ENCODE measurements at regions not wholly inside any gene's neighbourhood (a gene's known extent, or its start where the extent isn't known, plus 50 kb on each side); places are given as distances from the start of the nearest gene placed in this dataset.

- H2AK5ac ChIP-seq (ENCODE audit: low read depth, low read length): no peak overlapping the region
- DNase-seq (ENCODE audit: low read depth in 1 of 2, low spot score in 2 of 2): no peak
- peaks cover 0 to 7% (median 1%) of the 10 kb centered on the region in 4 experiments; a peak in 1 of 7 replicates for H3K4me1 ChIP-seq (replicated peaks in 1 of 4; ENCODE audit: control insufficient read depth in 3 of 4, insufficient read depth in 4 of 4, low read length in 3 of 4)
- H4K20me1 ChIP-seq (replicated peaks in 1 of 2; ENCODE audit: control insufficient read depth in 1 of 2, insufficient read depth in 2 of 2, low read length in 2 of 2): no peaks in the 10 kb centered on the region
- H3K36me3 ChIP-seq (ENCODE audit: control insufficient read depth in 2 of 4, insufficient read depth in 4 of 4, low read length in 3 of 4): no peaks in the 10 kb centered on the region
- no peak overlapping the region for H2BK15ac ChIP-seq (ENCODE audit: low read length)
- CTCF ChIA-PET (ENCODE audit: partially characterized antibody): interaction anchor here (0.6 kb wide), 1 partner anchor 13 kb away, joined by 3 read pairs; no protein-coding TSS in a partner anchor
- H2BK5ac ChIP-seq (ENCODE audit: low read depth, low read length): no peak overlapping the region
- H3K27ac ChIP-seq (ENCODE audit: low read depth, low read length): no peak overlapping the region
- TF ChIP-seq CREB1 (IDR thresholded peaks at IDR 0.05): no peak
- TF ChIP-seq RBBP5 (IDR thresholded peaks at IDR 0.05; ENCODE audit: borderline replicate concordance, low read depth, low read length): no peak
- TF ChIP-seq KDM4A (IDR thresholded peaks at IDR 0.05; ENCODE audit: low read depth, low read length, severe bottlenecking): no peak
- no peak overlapping the region for H2BK120ac ChIP-seq (replicated peaks; ENCODE audit: low read depth, low read length)
- H3K4me3 ChIP-seq (ENCODE audit: extremely low read depth in 1 of 4, insufficient read depth in 2 of 4, low read depth in 3 of 4, low read length in 4 of 4): no peak overlapping the region
- no peak overlapping the region for H3K23ac ChIP-seq (ENCODE audit: insufficient read length)
- H3K79me1 ChIP-seq (ENCODE audit: low read depth, low read length): no peaks in the 10 kb centered on the region
- no peak for FAIRE-seq
- H3K27me3 ChIP-seq (replicated peaks in 1 of 4; ENCODE audit: control insufficient read depth in 3 of 4, extremely low read depth in 1 of 4, insufficient read depth in 3 of 4, low read length in 3 of 4): no peaks in the 10 kb centered on the region
- no peak overlapping the region for H4K91ac ChIP-seq (replicated peaks; ENCODE audit: insufficient read length, low read length)
- H3K4ac ChIP-seq (replicated peaks; ENCODE audit: insufficient read length, low read depth, low read length): no peak overlapping the region
- H3K4me2 ChIP-seq (ENCODE audit: insufficient read depth in 1 of 2, low read depth in 2 of 2, low read length in 2 of 2): no peak overlapping the region
- no peak overlapping the region for H4K5ac ChIP-seq (ENCODE audit: insufficient read length, low read depth, low read length)
- no peak overlapping the region for H4K8ac ChIP-seq (ENCODE audit: extremely low read depth, insufficient read depth, low read length)
- H3K9me3 ChIP-seq (ENCODE audit: insufficient read depth in 2 of 2, low read depth in 1 of 2, low read length in 1 of 2): no peaks in the 10 kb centered on the region
- no peak overlapping the region for H2AFZ ChIP-seq (ENCODE audit: low read length)
- POLR2A ChIA-PET (ENCODE audit: partially characterized antibody): interaction anchor here (0.6 kb wide), 1 partner anchor 220 kb away, joined by 5 read pairs; no protein-coding TSS in a partner anchor
- H3K18ac ChIP-seq (ENCODE audit: extremely low read depth, low read length): no peak overlapping the region
- H2BK20ac ChIP-seq (ENCODE audit: low read length): no peak overlapping the region
- H3K56ac ChIP-seq (replicated peaks; ENCODE audit: insufficient read length, low read depth, low read length): no peak overlapping the region
- WGBS, 2 experiments (ENCODE audit: extremely low coverage in 1 of 2, insufficient coverage in 1 of 2, insufficient read length in 1 of 2, insufficient replicate concordance in 2 of 2, low coverage in 1 of 2, low lambda C conversion rate in 2 of 2, missing lambda C conversion rate in 1 of 2): 91% methylated on average over 1 of the region's 1 CpG; no CpG with 5 or more reads in 1 of the 2 experiments
- no peak overlapping the region for H3K14ac ChIP-seq (ENCODE audit: insufficient read length)
- no peak overlapping the region for H2BK12ac ChIP-seq (ENCODE audit: low read depth, low read length)
- no peaks in the 10 kb centered on the region for H3K23me2 ChIP-seq (ENCODE audit: low read depth, low read length)
- H3K9ac ChIP-seq (replicated peaks in 1 of 4; ENCODE audit: extremely low read depth in 1 of 4, low read depth in 3 of 4, low read length in 3 of 4): no peak overlapping the region
- H3K79me2 ChIP-seq (ENCODE audit: control insufficient read depth in 1 of 2, insufficient read depth in 2 of 2, low read length in 2 of 2): no peaks in the 10 kb centered on the region
Measured at GRCh38 chr4:24202579-24202978, 312.7 kb upstream of the PPARGC1A start.
